OCI-LY1 (cell line): ENCODE measurements at regions not wholly inside any gene's neighbourhood (a gene's known extent, or its start where the extent isn't known, plus 50 kb on each side); places are given as distances from the start of the nearest gene placed in this dataset.

Experiments
- H2AFZ ChIP-seq: fragments of 200-600 bp; sonication (generic), shearing (Covaris generic); 2 replicates; pipeline ENCODE4 v1.6.0; 2014; ENCODE audit warnings: antibody characterized with exemption, mild to moderate bottlenecking, low read length
- H3F3A ChIP-seq: fragments of 200-600 bp; sonication (generic), shearing (Covaris generic); 2 replicates; pipeline ENCODE4 v1.6.0; 2014; ENCODE audit warnings: mild to moderate bottlenecking, antibody characterized with exemption, low read length, moderate library complexity; ENCODE audit not compliant: insufficient read depth
- H3K27ac ChIP-seq: fragments of 200-600 bp; sonication (generic); 2 replicates; pipeline ENCODE4 v1.5.1; 2014; ENCODE audit warnings: low read length, mixed run types, mild to moderate bottlenecking, low read depth; ENCODE audit not compliant: poor library complexity, severe bottlenecking
- H3K27me3 ChIP-seq: fragments of 200-600 bp; sonication (generic); 2 replicates; pipeline ENCODE4 v1.6.0; 2014; ENCODE audit warnings: antibody characterized with exemption, mild to moderate bottlenecking, low read length, moderate library complexity; ENCODE audit not compliant: insufficient read depth
- H3K36me3 ChIP-seq: fragments of 200-600 bp; sonication (generic); 2 replicates; pipeline ENCODE4 v1.6.1; 2014; ENCODE audit warnings: mild to moderate bottlenecking, antibody characterized with exemption, low read length, moderate library complexity, mixed read lengths; ENCODE audit not compliant: insufficient read depth
- H3K4me1 ChIP-seq: fragments of 200-600 bp; sonication (generic); 2 replicates; pipeline ENCODE4 v1.5.1; 2014; ENCODE audit warnings: mild to moderate bottlenecking, low read length, moderate library complexity; ENCODE audit not compliant: insufficient read depth, severe bottlenecking
- H3K4me2 ChIP-seq: fragments of 200-600 bp; sonication (generic), shearing (Covaris generic); 2 replicates; pipeline ENCODE4 v1.6.1; 2014; ENCODE audit warnings: low read length
- H3K4me3 ChIP-seq: fragments of 200-600 bp; sonication (generic); 2 replicates; pipeline ENCODE4 v1.5.1; 2014; ENCODE audit warnings: low read length, low read depth, mild to moderate bottlenecking, mixed read lengths; ENCODE audit not compliant: poor library complexity, severe bottlenecking
- H3K79me2 ChIP-seq: fragments of 200-600 bp; shearing (Covaris generic); 2 replicates; pipeline ENCODE4 v1.6.1; 2016; ENCODE audit warnings: mixed run types, low read length, mixed read lengths; ENCODE audit not compliant: insufficient read depth
- H3K9ac ChIP-seq: fragments of 200-600 bp; sonication (generic), shearing (Covaris generic); 2 replicates; pipeline ENCODE4 v1.6.1; 2014; ENCODE audit warnings: mild to moderate bottlenecking, low read length, mixed read lengths
- H3K9me2 ChIP-seq: fragments of 200-600 bp; sonication (generic), shearing (Covaris generic); 2 replicates; pipeline ENCODE4 v1.6.1; 2014; ENCODE audit warnings: low read depth, mild to moderate bottlenecking, low read length, mixed read lengths
- H3K9me3 ChIP-seq: fragments of 200-600 bp; shearing (Covaris generic); 2 replicates; pipeline ENCODE4 v1.6.1; 2014; ENCODE audit warnings: low read length, mixed read lengths
- H4K20me1 ChIP-seq: fragments of 200-600 bp; sonication (generic), shearing (Covaris generic); 2 replicates; pipeline ENCODE4 v1.6.0; 2016; ENCODE audit warnings: mild to moderate bottlenecking, low read length; ENCODE audit not compliant: insufficient read depth
- CTCF ChIP-seq: fragments of 200-600 bp; sonication (generic), shearing (Covaris generic); IDR thresholded peaks from 2 replicates; pipeline ENCODE4 v1.5.1; 2017; ENCODE audit warnings: mild to moderate bottlenecking, antibody characterized with exemption, low read length, moderate library complexity, mixed read lengths
- EZH2 ChIP-seq: fragments of 200-600 bp; sonication (generic), shearing (Covaris generic); IDR thresholded peaks from 2 replicates; pipeline ENCODE4 v1.8.0; 2017; ENCODE audit warnings: borderline replicate concordance, mixed run types, mild to moderate bottlenecking, antibody characterized with exemption, low read length, moderate library complexity, mixed read lengths

GRCh38 chr14:28902930-28903329 is 136.3 kb downstream of the FOXG1 start:
- Histone ChIP-seq H3K9me2 (no peaks in the 10 kb centered on the region), H2AFZ (no peak overlapping the region), H3K4me3 (no peak overlapping the region), H3K27ac (no peak overlapping the region), H3K36me3 (no peaks in the 10 kb centered on the region), H3K27me3 (no peaks in the 10 kb centered on the region), H3F3A (no peaks in the 10 kb centered on the region), H4K20me1 (no peaks in the 10 kb centered on the region), H3K9me3 (no peaks in the 10 kb centered on the region), H3K9ac (no peak overlapping the region), H3K4me1 (no peaks in the 10 kb centered on the region), H3K4me2 (no peak overlapping the region), H3K79me2 (no peaks in the 10 kb centered on the region)
- no peak for TF ChIP-seq CTCF
- no peak for TF ChIP-seq EZH2

GRCh38 chr14:28911521-28911920 is 144.9 kb downstream of the FOXG1 start:
- no peaks in the 10 kb centered on the region for H3K79me2 ChIP-seq
- no peaks in the 10 kb centered on the region for H3F3A ChIP-seq
- H3K4me3 ChIP-seq: no peak overlapping the region
- no peak overlapping the region for H2AFZ ChIP-seq
- no peaks in the 10 kb centered on the region for H3K36me3 ChIP-seq
- no peaks in the 10 kb centered on the region for H3K27me3 ChIP-seq
- no peak overlapping the region for H3K9ac ChIP-seq
- H3K27ac ChIP-seq: no peak overlapping the region
- no peak overlapping the region for H3K4me2 ChIP-seq
- H3K9me3 ChIP-seq: no peaks in the 10 kb centered on the region
- no peaks in the 10 kb centered on the region for H4K20me1 ChIP-seq
- TF ChIP-seq CTCF (no peak), EZH2 (no peak)
- no peaks in the 10 kb centered on the region for H3K4me1 ChIP-seq
- H3K9me2 ChIP-seq: no peaks in the 10 kb centered on the region

GRCh38 chr14:28913056-28913455 is 146.5 kb downstream of the FOXG1 start:
- H3K36me3 ChIP-seq: no peaks in the 10 kb centered on the region
- H3F3A ChIP-seq: no peaks in the 10 kb centered on the region
- no peaks in the 10 kb centered on the region for H3K9me3 ChIP-seq
- H3K4me2 ChIP-seq: no peak overlapping the region
- no peak overlapping the region for H2AFZ ChIP-seq
- TF ChIP-seq CTCF (no peak), EZH2 (no peak)
- no peaks in the 10 kb centered on the region for H3K4me1 ChIP-seq
- H3K27me3 ChIP-seq: no peaks in the 10 kb centered on the region
- no peaks in the 10 kb centered on the region for H3K9me2 ChIP-seq
- H3K27ac ChIP-seq: no peak overlapping the region
- H3K9ac ChIP-seq: no peak overlapping the region
- H3K79me2 ChIP-seq: no peaks in the 10 kb centered on the region
- H3K4me3 ChIP-seq: no peak overlapping the region
- H4K20me1 ChIP-seq: no peaks in the 10 kb centered on the region
